GM12891 (cell line): ENCODE measurements at regions not wholly inside any gene's neighbourhood (a gene's known extent, or its start where the extent isn't known, plus 50 kb on each side); places are given as distances from the start of the nearest gene placed in this dataset.

ENCODE experiments used
- PAX5 ChIP-seq: IDR thresholded peaks from 2 replicates; pipeline ENCODE4 v1.6.1; 2011; ENCODE audit warnings: low read length, moderate library complexity, mild to moderate bottlenecking; ENCODE audit not compliant: insufficient read depth, severe bottlenecking
- POLR2A ChIP-seq: IDR thresholded peaks from 2 replicates; pipeline ENCODE4 v1.6.1; 2011; ENCODE audit warnings: low read depth, low read length, control low read depth
- POLR2AphosphoS5 ChIP-seq: IDR thresholded peaks from 2 replicates; pipeline ENCODE4 v1.6.1; 2011; ENCODE audit warnings: low read depth, low read length, control low read depth
- POU2F2 ChIP-seq: IDR thresholded peaks from 2 replicates; pipeline ENCODE4 v1.6.1; 2011; ENCODE audit warnings: low read depth, mild to moderate bottlenecking, control low read depth, low read length, moderate library complexity
- SPI1 ChIP-seq: IDR thresholded peaks from 2 replicates; pipeline ENCODE4 v1.6.1; 2011; ENCODE audit warnings: low read depth, low read length, control low read depth
- TAF1 ChIP-seq: IDR thresholded peaks from 2 replicates; pipeline ENCODE4 v1.6.1; 2011; ENCODE audit warnings: low read depth, low read length, control low read depth

DNA sequence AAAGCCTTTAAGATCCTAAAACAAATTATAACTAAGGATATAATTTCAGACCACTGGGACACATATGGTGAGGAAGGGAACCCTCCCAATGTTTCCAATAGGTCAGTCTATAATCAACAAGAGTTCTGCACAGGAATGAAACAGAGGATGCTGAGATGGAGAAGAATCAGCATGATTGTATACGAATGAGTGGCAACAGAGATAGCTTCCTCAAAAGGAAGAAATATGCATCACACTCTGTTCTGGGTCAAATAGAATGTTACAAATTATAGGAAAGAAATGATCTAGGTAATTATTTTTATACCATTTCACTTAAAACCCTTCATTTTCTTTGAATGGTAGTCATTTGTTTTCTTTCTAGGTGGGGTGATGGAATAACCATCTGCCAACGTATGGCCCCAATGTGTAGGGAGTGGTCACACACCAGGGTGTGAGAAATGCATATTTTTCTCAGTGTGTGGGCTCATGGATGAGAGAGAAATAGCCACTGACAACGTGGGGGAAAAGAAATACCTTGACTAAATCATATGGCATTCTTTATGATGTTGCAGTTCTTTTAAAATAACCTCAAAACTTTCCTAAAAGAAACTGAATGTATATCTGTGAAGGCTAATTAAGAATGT is 104.6 kb upstream of the IVNS1ABP start:
- TF ChIP-seq POLR2A: no peak
- TF ChIP-seq POLR2AphosphoS5: no peak
- TF ChIP-seq PAX5: no peak
- TF ChIP-seq TAF1: no peak
- no peak for TF ChIP-seq SPI1
- no peak for TF ChIP-seq POU2F2
